Loucy (cell line): ENCODE measurements at regions not wholly inside any gene's neighbourhood (a gene's known extent, or its start where the extent isn't known, plus 50 kb on each side); places are given as distances from the start of the nearest gene placed in this dataset.

Experiments
- EZH2phosphoT487 ChIP-seq: fragments of 200-600 bp; IDR thresholded peaks from 2 replicates; pipeline ENCODE4 v1.6.1; 2018; ENCODE audit warnings: antibody characterized with exemption, mild to moderate bottlenecking, moderate library complexity, borderline replicate concordance
- TF ChIP-seq, protein P1 (sequence below): fragments of 200-600 bp; sonication (generic); conservative IDR thresholded peaks from 2 replicates; pipeline ENCODE4 v1.5.1; 2014; ENCODE audit warnings: mild to moderate bottlenecking, antibody characterized with exemption, low read length

DNA sequence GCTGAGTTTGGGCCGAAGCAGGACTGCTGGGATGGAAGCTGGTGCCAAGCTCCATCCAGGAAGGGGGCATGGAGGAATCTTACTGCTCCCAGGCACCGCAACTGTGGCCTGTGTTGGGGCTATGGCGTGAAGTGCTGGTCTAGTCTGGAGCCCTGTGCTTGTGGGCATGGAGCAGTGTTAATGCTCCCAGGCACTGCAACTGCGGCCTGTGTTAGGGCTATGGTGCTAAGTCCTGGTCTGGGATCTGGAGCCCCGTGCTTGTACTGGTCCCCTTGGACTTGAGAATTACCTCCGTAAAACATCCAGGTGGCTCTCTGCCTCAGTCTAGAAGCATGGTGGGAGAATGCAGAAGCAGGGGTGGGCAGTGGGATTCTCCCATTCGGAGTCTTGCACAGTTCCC, 1379.4 kb upstream of the ACVR2A start:
- TF ChIP-seq, protein P1, sequence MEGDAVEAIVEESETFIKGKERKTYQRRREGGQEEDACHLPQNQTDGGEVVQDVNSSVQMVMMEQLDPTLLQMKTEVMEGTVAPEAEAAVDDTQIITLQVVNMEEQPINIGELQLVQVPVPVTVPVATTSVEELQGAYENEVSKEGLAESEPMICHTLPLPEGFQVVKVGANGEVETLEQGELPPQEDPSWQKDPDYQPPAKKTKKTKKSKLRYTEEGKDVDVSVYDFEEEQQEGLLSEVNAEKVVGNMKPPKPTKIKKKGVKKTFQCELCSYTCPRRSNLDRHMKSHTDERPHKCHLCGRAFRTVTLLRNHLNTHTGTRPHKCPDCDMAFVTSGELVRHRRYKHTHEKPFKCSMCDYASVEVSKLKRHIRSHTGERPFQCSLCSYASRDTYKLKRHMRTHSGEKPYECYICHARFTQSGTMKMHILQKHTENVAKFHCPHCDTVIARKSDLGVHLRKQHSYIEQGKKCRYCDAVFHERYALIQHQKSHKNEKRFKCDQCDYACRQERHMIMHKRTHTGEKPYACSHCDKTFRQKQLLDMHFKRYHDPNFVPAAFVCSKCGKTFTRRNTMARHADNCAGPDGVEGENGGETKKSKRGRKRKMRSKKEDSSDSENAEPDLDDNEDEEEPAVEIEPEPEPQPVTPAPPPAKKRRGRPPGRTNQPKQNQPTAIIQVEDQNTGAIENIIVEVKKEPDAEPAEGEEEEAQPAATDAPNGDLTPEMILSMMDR = no peak
- no peak for TF ChIP-seq EZH2phosphoT487
